HepG2 (cell line): ENCODE measurements at regions not wholly inside any gene's neighbourhood (a gene's known extent, or its start where the extent isn't known, plus 50 kb on each side); places are given as distances from the start of the nearest gene placed in this dataset.

Experiments used
- ATAC-seq: fragments of 200-7000 bp; cut with Tn5 transposase; 3 replicates; pipeline ENCODE4 v1.9.1; 2020; ENCODE audit warnings: mild to moderate bottlenecking, moderate library complexity
- BruUV-seq: library from RNA; stranded (reverse); fragments of 400-500 nt; replicated peaks from 2 replicates; lab custom pipeline; 2021; lab: Mats Ljungman, UMichigan
- CTCF ChIA-PET: fragments of 300-600 bp; formaldehyde crosslinking; extraction: SDS; loops from one replicate; lab custom pipeline; 2021; ENCODE audit warnings: low total read pairs, inconsistent platforms, low intra/inter-chr PET ratio; lab: Yijun Ruan, JAX
- POLR2A ChIA-PET: fragments of 350-600 bp; sonication (Branson Sonifier 250); formaldehyde crosslinking; loops from one replicate; lab custom pipeline; 2020; ENCODE audit warnings: antibody characterized with exemption, inconsistent platforms; lab: Yijun Ruan, JAX
- DNase-seq: peaks from one replicate; pipeline ENCODE4 v3.0.0-alpha.2; 2015; ENCODE audit warnings: low spot score
- FAIRE-seq: peaks from 3 replicates; lab custom pipeline; 2011; peaks lifted over from hg19 to GRCh38; lab: Jason Lieb, UNC
- H2AFZ ChIP-seq: one replicate; pipeline ENCODE4 v1.6.1; 2011; ENCODE audit warnings: low read length, inconsistent platforms
- H3K27ac ChIP-seq: fragments of 300-600 bp; 3 replicates; pipeline ENCODE4 v1.8.0; 2011; ENCODE audit warnings: mixed run types, mild to moderate bottlenecking, mixed read lengths, low read length, inconsistent platforms; ENCODE audit not compliant: insufficient read depth; ENCODE audit errors: extremely low read length
- H3K27me3 ChIP-seq, 2 experiments: fragments of 200-600 bp in 1 of 2; 2 replicates in 1 of 2; 3 replicates in 1 of 2; pipeline versions ENCODE4 v1.6.0 to v1.8.0; 2011; ENCODE audit warnings: low read length in 2 of 2, mild to moderate bottlenecking in 2 of 2, moderate library complexity in 2 of 2, inconsistent platforms in 1 of 2; ENCODE audit not compliant: insufficient read depth in 2 of 2, control insufficient read depth in 1 of 2
- H3K36me3 ChIP-seq, 2 experiments: fragments of 200-600 bp in 1 of 2; replicated peaks in 1 of 2; 2 replicates in 1 of 2; 3 replicates in 1 of 2; pipeline versions ENCODE4 v1.5.1 to v1.8.0; 2011; ENCODE audit warnings: low read length in 2 of 2, inconsistent platforms in 1 of 2; ENCODE audit not compliant: insufficient read depth in 2 of 2, control insufficient read depth in 1 of 2
- H3K4me1 ChIP-seq: 2 replicates; pipeline ENCODE4 v1.5.1; 2012; ENCODE audit warnings: low read length, inconsistent platforms; ENCODE audit not compliant: insufficient read depth
- H3K4me2 ChIP-seq: 2 replicates; pipeline ENCODE4 v1.6.0; 2011; ENCODE audit warnings: low read depth, low read length, inconsistent platforms
- H3K4me3 ChIP-seq, 3 experiments: fragments of 200-600 bp in 1 of 3; sonication (generic), shearing (Covaris generic) in 1 of 3; replicated peaks in 1 of 3; 2 replicates each; pipeline ENCODE4 v1.5.1; 2011 to 2016; ENCODE audit warnings: low read length in 3 of 3, inconsistent platforms in 2 of 3, low read depth in 2 of 3, mild to moderate bottlenecking in 2 of 3, control low read depth in 1 of 3, mixed read lengths in 1 of 3; ENCODE audit not compliant: insufficient read depth in 1 of 3
- H3K79me2 ChIP-seq: one replicate; pipeline ENCODE4 v1.6.1; 2011; ENCODE audit warnings: low read length, inconsistent platforms; ENCODE audit not compliant: insufficient read depth
- H3K9ac ChIP-seq: 2 replicates; pipeline ENCODE4 v1.6.0; 2011; ENCODE audit warnings: mild to moderate bottlenecking, low read depth, low read length, inconsistent platforms; ENCODE audit not compliant: insufficient read depth
- H3K9me3 ChIP-seq: 2 replicates; pipeline ENCODE4 v1.5.1; 2012; ENCODE audit warnings: mild to moderate bottlenecking, low read length
- H4K20me1 ChIP-seq: 2 replicates; pipeline ENCODE4 v1.6.0; 2011; ENCODE audit warnings: inconsistent platforms, mild to moderate bottlenecking, low read length, moderate library complexity; ENCODE audit not compliant: insufficient read depth
- ETV5 ChIP-seq: IDR thresholded peaks from 2 replicates; pipeline ENCODE4 v1.6.1; 2018; ENCODE audit warnings: missing biosample characterization, missing genetic modification reagents, inconsistent platforms, borderline replicate concordance
- HNF4G ChIP-seq, 2 experiments: sonication (generic) in 1 of 2; formaldehyde crosslinking in 1 of 2; IDR thresholded peaks; 2 replicates each; pipeline versions ENCODE4 v1.4.0 to v1.6.1; 2011 to 2020; ENCODE audit warnings: borderline replicate concordance in 2 of 2, low read depth in 2 of 2, mild to moderate bottlenecking in 2 of 2, low read length in 1 of 2, missing genetic modification reagents in 1 of 2, moderate library complexity in 1 of 2
- NFIB ChIP-seq: sonication (generic); formaldehyde crosslinking; IDR thresholded peaks from 2 replicates; pipeline ENCODE4 v1.9.0; 2021; ENCODE audit warnings: missing genetic modification reagents, mild to moderate bottlenecking, borderline replicate concordance
- XBP1 ChIP-seq: sonication (generic); formaldehyde crosslinking; IDR thresholded peaks from 2 replicates; pipeline ENCODE4 v1.5.0; 2020; ENCODE audit warnings: missing genetic modification reagents
- ZMAT3 ChIP-seq: sonication (generic); formaldehyde crosslinking; conservative IDR thresholded peaks from 2 replicates; pipeline ENCODE4 v1.7.0; 2021; ENCODE audit warnings: missing genetic modification reagents
- ZNF33B ChIP-seq: sonication (generic); formaldehyde crosslinking; IDR thresholded peaks from 2 replicates; pipeline ENCODE4 v1.5.1; 2020; ENCODE audit warnings: mild to moderate bottlenecking, missing genetic modification reagents
- ZNF383 ChIP-seq: sonication (generic); formaldehyde crosslinking; IDR thresholded peaks from 2 replicates; pipeline ENCODE4 v1.4.0; 2020; ENCODE audit warnings: missing genetic modification reagents, mild to moderate bottlenecking, borderline replicate concordance
- ZNF713 ChIP-seq: sonication (generic); formaldehyde crosslinking; IDR thresholded peaks from 2 replicates; pipeline ENCODE4 v1.4.0; 2020; ENCODE audit warnings: mild to moderate bottlenecking, missing genetic modification reagents
- ZNF816 ChIP-seq: sonication (generic); formaldehyde crosslinking; IDR thresholded peaks from 2 replicates; pipeline ENCODE4 v1.8.0; 2022; ENCODE audit warnings: missing genetic modification reagents, mild to moderate bottlenecking, borderline replicate concordance
- WGBS: methylation state at CpG from one replicate; pipeline ENCODE4 v1.1.6; 2017; ENCODE audit warnings: low lambda C conversion rate; 5-methylcytosine and 5-hydroxymethylcytosine counted together
- in situ Hi-C: cut with HindIII; loops from 2 replicates; pipeline ENCODE4 v1.10.0; 2017; ENCODE audit warnings: low pct_unique_long_range_greater_than_20kb; ENCODE audit not compliant: extremely low pct_ligation_motif_present
- intact Hi-C: fragments of 100-400 bp; cut with micrococcal nuclease; formaldehyde crosslinking; loops from one replicate; pipeline ENCODE4 v1.10.0; 2022; ENCODE audit not compliant: unreplicated experiment
- TF ChIP-seq, protein P1 (sequence below): sonication (generic); formaldehyde crosslinking; IDR thresholded peaks from 2 replicates; pipeline ENCODE4 v1.4.0; 2020; ENCODE audit warnings: missing genetic modification reagents, borderline replicate concordance
- TF ChIP-seq, protein P2 (sequence below): sonication (generic); formaldehyde crosslinking; IDR thresholded peaks from 2 replicates; pipeline ENCODE4 v1.4.0; 2020; ENCODE audit warnings: missing genetic modification reagents

DNA sequence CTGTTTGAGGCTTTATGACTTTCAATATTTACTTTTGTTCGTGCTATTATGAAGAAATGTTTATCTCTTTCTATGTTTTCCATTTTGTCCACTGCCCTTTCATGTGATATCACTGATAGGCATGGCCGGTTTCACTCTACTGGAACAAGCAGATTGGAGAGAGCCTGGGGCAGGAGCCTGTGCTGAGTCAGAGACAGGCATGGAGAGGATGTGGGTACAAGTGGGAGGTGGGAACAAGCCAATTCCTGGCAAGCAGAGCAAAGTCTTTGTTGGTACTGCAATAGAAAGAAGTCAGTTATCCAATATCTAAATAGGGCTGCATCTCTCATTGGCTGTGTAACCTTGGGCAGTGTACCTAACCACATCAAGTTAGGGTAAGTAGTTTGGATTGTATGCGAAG, 545.6 kb upstream of the MAP3K7 start (continued):
- TF ChIP-seq, protein P1, sequence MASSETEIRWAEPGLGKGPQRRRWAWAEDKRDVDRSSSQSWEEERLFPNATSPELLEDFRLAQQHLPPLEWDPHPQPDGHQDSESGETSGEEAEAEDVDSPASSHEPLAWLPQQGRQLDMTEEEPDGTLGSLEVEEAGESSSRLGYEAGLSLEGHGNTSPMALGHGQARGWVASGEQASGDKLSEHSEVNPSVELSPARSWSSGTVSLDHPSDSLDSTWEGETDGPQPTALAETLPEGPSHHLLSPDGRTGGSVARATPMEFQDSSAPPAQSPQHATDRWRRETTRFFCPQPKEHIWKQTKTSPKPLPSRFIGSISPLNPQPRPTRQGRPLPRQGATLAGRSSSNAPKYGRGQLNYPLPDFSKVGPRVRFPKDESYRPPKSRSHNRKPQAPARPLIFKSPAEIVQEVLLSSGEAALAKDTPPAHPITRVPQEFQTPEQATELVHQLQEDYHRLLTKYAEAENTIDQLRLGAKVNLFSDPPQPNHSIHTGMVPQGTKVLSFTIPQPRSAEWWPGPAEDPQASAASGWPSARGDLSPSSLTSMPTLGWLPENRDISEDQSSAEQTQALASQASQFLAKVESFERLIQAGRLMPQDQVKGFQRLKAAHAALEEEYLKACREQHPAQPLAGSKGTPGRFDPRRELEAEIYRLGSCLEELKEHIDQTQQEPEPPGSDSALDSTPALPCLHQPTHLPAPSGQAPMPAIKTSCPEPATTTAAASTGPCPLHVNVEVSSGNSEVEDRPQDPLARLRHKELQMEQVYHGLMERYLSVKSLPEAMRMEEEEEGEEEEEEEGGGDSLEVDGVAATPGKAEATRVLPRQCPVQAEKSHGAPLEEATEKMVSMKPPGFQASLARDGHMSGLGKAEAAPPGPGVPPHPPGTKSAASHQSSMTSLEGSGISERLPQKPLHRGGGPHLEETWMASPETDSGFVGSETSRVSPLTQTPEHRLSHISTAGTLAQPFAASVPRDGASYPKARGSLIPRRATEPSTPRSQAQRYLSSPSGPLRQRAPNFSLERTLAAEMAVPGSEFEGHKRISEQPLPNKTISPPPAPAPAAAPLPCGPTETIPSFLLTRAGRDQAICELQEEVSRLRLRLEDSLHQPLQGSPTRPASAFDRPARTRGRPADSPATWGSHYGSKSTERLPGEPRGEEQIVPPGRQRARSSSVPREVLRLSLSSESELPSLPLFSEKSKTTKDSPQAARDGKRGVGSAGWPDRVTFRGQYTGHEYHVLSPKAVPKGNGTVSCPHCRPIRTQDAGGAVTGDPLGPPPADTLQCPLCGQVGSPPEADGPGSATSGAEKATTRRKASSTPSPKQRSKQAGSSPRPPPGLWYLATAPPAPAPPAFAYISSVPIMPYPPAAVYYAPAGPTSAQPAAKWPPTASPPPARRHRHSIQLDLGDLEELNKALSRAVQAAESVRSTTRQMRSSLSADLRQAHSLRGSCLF (CRISPR knock-in tag), result no peak
- TF ChIP-seq HNF4G (IDR thresholded peaks at IDR 0.05; ENCODE audit: borderline replicate concordance, low read depth, low read length) (no peak), HNF4G (CRISPR knock-in tag; IDR thresholded peaks at IDR 0.05; ENCODE audit: borderline replicate concordance, low read depth) (no peak), XBP1 (CRISPR knock-in tag) (no peak), ZNF816 (CRISPR knock-in tag) (no peak)

DNA sequence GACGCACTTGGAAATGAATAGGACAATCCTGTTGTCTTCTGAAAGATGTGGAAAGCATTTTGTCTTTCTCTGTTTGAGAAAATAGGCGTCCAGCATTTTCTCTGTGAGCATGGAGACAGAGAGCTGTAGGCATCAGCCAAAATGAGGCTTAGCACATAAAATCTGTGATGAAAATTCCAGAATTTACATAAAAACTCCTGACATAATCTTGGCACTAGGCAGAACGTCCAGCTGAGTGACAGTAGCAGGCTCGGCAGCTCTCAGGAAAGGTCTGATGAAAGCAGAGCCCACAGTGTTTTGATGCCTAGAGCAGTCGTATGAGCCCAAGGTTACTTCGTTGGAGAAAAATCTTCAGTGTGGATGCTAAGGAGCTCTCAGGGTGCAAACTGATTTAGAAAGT, 543.3 kb upstream of the MAP3K7 start:
- no peak overlapping the region for H3K27ac ChIP-seq
- no peaks in the 10 kb centered on the region for H3K9me3 ChIP-seq
- ATAC-seq, result no peak
- no peak overlapping the region for H3K4me2 ChIP-seq
- DNase-seq, result no peak
- POLR2A ChIA-PET, result no interaction called here
- H3K9ac ChIP-seq, result no peak overlapping the region
- H2AFZ ChIP-seq, result no peak overlapping the region
- no peak for FAIRE-seq
- H3K4me1 ChIP-seq, result no peaks in the 10 kb centered on the region
- no peaks in the 10 kb centered on the region; a peak in 1 of 5 replicates for H3K27me3 ChIP-seq
- no peaks in the 10 kb centered on the region for H3K36me3 ChIP-seq
- H3K4me3 ChIP-seq, result no peak overlapping the region
- in situ Hi-C loops (no loop called here), intact Hi-C loops (no loop called here)
- CTCF ChIA-PET, result no interaction called here
- BruUV-seq, result no TSS peak
- TF ChIP-seq NFIB (CRISPR knock-in tag) (no peak), ETV5 (CRISPR knock-in tag) (no peak), ZNF33B (no peak), ZNF383 (CRISPR knock-in tag) (no peak), ZMAT3 (CRISPR knock-in tag) (no peak), ZNF713 (no peak)
- TF ChIP-seq, protein P2, sequence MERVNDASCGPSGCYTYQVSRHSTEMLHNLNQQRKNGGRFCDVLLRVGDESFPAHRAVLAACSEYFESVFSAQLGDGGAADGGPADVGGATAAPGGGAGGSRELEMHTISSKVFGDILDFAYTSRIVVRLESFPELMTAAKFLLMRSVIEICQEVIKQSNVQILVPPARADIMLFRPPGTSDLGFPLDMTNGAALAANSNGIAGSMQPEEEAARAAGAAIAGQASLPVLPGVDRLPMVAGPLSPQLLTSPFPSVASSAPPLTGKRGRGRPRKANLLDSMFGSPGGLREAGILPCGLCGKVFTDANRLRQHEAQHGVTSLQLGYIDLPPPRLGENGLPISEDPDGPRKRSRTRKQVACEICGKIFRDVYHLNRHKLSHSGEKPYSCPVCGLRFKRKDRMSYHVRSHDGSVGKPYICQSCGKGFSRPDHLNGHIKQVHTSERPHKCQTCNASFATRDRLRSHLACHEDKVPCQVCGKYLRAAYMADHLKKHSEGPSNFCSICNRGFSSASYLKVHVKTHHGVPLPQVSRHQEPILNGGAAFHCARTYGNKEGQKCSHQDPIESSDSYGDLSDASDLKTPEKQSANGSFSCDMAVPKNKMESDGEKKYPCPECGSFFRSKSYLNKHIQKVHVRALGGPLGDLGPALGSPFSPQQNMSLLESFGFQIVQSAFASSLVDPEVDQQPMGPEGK (CRISPR knock-in tag), result no peak
- no peaks in the 10 kb centered on the region for H3K79me2 ChIP-seq
- WGBS, result 3% methylated on average over 6 of the region's 6 CpGs
- H4K20me1 ChIP-seq, result no peaks in the 10 kb centered on the region
